ENCODE measurements at regions not wholly inside any gene's neighbourhood (a gene's known extent, or its start where the extent isn't known, plus 50 kb on each side); places are given as distances from the start of the nearest gene placed in this dataset.
"Not testable (repeated sequence)": the region's sequence is repeated elsewhere in the genome, so short reads cannot be mapped to it uniquely, and the experiment has no call there.

DNA sequence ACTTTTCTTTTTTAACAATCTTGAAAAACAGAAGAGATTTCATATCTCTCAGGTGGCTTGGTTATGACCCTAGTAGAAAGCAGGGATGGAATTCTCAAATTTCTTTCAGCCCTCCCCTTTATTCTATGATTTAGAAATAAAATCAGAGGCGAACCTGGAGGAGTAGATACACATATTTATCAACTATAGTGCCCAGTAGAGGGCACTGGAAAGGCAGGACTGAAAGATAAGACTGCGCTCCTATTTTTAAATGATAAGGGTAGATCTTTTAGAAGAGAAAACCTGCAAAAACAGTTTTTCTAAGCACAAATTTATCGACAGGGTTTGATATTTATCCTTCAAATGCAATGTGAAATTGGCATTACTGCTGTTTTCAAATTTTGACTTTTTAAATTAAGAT lies 1296.6 kb downstream of the EPHA7 start:
- no peak for DNase-seq

DNA sequence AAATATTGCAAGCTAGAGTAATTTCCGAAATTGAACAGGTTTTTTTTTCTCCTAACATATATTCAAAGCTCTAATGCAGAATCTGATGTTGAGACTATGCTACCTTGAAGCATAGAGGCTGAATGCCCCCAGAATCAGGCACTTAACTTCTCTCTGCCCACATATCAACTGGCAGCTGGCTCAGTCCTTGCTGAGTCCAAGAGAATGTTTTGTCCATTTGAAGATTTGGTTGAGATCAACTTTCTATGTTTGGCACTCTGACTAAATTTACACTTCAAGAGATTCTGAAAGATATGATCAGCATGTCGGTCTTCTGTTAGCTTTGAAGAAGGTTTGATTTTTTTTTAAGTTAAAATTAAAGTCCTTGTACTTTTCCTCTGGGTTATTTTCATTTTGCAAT lies 1298.1 kb downstream of the EPHA7 start:
- DNase-seq = no peak

DNA sequence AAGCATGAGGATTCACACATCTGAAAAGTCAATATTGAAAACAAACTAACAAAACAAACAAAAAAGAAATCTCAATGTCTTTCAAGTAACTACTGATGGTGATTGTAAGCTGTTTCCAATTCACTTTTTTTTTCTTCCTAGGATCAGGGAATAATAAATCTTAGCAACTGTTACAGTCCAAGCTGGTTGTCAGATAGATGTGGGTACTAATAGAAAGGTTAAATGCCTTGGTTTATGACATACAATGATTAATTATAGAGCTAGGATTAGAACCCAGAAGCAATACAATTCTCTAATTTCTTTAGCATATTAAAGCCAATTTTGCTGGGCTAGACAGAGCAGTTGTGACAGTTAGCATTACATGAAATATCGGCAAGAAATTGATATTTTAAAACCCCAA lies 1301.6 kb downstream of the EPHA7 start:
- no peak for DNase-seq

DNA sequence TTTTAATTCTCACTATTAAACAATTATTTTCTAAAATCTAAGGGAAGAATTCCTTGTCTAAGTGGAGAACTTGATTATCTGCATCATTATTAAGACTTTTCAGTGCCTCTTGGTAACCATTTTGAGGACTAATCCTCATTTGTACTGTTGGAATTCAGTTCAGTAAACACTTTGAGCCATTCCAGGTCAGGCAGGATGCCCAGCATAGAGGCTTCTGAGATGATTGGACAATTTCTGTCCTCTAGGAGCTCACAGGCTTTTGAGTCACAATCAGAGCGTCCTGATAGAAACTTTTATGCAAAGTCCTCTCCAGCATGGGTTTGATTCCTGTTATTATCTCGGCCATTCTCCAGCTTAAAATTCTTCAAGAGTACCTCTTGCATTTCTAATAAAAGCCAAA lies 1304.6 kb downstream of the EPHA7 start:
- DNase-seq = no peak

DNA sequence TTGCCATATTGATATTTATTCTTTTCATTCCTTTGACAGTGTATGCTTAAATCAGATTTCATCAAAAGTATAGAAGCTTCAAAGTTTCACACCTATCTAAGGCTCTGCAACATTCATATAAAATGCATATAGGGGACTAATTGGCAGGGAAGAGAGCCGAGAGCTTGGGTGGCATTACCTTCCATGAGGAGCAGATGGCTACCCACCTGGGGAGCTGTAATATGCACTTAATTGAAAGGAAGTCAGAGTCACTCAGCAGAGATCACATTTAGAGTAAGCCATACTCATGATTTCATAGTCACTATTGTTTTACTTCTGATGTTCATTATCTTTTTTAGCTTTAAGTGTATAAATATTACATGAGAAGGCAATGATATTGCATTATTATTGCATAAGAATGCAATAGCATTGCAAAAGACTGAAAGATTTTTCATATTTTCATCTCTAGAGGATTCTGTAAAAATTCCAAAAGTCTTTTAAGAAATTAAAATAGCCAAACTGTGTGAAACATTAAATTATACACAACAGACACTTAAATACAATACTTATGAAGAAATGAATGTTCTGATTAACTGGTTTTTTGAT lies 1305.2 kb downstream of the EPHA7 start:
- no peak for DNase-seq

DNA sequence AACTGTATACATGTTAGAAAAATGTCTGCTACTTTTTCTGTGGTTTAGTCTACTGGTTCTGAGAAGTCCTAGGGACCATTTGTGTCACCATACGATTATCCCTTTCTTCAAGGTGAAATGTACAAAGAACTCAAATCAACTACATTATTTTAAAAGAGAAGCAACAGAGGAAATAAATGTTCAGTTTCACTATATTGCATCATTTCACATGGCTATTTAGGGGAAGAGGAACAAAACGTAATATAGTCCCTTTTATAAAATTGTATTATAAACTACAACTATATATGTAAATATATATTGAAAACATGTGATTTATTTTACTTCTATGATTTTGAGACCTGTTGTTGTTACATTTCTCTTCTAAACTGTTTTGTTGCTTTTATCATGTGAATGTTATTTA lies 1308.0 kb downstream of the EPHA7 start:
- DNase-seq = no peak

DNA sequence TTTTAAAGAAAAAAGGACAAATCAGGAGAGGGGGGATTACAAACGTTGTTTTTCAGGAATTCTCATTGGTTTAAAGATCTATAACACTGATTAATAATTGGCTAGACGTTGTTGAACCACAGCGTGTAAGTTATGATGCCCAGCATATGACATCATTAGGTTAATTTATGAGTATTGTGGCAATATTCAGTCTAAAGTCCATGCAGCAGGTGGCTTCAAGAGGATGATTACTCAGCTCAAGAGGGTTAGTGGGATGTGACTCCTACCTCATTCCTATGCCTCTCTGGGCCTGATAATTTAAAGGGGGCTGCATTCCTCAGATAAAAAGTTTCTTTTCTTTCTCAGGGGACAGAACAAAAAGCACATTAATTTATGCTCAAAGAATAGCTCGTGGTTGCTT lies 1309.0 kb downstream of the EPHA7 start:
- no peak for DNase-seq

DNA sequence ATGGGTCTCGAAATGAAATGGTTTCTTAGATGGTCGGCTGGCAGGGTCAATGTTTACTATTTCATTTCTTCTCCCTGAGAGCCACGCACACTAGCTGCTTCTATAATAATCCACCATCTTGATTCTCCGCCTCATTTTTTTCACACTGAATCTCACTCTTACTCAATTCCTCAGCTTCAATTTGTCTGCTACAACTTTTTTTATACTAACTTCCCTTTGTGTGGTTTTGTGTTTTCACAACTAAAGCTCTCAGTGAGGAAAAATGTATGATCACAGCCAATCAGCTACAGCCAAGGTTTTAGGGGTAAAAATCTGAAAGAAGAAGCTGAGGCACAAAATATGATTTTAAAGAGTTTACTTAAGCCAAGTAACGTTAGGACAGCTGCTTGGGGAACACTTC lies 1309.4 kb downstream of the EPHA7 start:
- DNase-seq = no peak

DNA sequence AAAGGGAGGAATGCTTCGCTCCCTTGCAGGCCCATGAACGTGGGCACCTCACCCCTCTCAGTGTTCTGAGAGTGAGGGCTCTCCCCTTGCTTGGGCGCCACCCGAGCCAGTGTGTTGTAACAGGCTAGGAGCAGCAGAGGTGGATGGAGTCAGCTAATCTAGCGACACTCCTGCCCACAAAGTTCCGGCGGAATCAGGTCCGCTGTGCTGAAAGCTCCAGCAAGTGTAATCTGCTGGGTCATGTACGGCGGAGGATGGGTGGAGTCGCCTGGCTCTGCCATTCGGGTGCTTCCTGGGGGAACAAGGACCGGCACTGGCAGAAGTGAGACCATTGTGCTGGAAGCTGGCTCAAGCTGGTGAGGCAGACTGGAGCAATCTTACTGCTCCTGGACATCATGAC lies 1310.1 kb downstream of the EPHA7 start:
- DNase-seq = no peak

DNA sequence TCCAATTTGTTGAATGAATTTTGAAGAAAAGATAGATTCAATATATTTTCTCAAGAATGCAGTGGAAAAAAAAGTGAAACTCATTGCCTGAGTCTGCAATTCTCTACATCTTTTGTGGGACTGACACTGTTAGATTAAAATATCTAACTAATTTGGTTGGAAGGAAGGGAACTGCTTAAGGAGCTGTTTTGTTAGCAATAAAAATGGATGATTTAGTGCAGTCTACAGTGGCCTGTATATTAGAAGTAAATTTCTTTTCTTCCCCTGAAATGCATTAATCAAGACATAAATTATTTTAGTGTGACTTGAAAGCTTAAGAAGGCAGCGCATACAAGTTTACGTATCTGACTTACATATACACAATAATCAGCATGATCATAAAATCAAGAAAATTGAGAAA lies 1332.6 kb downstream of the EPHA7 start:
- no peak for DNase-seq

DNA sequence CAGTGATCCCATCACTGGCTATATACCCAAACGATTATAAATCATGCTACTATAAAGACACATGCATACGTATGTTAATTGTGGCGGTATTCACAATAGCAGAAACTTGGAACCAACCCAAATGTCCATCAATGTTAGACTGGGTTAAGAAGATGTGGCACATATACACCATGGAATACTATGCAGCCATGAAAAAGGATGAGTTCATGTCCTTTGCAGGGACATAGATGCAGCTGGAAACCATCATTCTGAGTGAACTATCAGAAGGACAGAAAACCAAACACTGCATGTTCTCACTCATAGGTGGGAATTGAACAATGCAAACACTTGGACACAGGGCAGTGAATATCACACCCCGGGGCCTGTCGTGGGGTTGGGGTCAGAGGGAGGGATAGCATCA lies 1335.4 kb downstream of the EPHA7 start:
- DNase-seq = not testable (repeated sequence)

DNA sequence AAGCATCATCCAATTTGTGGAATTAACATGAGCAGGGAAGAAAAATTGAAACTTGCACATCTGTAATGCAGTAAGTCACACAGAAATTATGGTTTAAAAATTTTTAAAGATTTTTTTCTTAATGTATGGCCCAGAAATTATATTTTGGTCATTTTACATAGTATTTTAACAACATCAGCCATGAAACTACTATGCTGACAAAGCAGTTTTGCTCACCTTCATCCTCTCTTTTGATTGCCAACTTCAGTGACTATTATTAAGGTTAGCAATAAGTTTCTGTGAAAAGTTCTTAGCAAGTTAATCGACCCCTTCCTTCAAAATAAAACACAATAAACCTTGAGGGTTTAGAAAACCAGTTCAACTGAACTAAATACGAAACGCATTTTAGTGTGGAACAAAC lies 1347.0 kb downstream of the EPHA7 start:
- DNase-seq = no peak

DNA sequence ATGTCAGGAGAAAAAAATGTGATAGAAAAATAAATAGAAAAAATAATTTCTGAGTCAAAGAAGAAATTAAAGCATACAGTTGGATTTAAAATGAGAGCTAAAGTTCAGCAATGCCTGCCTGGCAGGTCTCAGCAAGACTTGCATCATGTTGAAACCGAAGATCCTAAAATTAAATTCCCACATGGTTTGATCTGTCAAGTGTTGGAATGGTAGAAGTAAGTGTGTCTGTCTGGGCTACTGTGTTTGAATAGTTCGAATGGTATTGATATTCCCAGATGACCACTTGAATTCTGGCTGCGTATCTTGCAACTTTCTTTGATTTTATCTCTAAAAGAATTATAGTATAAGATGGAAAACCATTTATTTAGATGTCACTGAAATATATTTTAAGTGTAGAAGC lies 1349.6 kb downstream of the EPHA7 start:
- DNase-seq = no peak

DNA sequence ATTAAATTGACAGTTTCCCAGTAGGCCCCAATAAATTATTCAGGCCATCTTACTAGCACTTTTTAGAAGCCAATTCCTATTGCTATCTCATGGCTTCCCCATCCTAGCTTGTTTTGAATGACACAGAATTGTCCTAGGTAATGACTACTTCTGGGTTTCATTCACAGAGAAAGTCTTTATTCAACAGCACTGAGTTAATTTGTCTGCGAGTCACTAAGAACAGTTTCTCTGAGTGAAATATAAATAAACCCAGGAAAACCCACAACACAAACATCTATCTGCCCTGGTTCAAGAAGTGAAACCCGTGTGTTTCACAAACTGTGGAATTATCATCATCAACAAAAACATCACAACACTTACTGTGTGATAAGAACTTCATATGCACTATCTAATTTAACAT lies 1366.8 kb downstream of the EPHA7 start:
- DNase-seq = no peak

DNA sequence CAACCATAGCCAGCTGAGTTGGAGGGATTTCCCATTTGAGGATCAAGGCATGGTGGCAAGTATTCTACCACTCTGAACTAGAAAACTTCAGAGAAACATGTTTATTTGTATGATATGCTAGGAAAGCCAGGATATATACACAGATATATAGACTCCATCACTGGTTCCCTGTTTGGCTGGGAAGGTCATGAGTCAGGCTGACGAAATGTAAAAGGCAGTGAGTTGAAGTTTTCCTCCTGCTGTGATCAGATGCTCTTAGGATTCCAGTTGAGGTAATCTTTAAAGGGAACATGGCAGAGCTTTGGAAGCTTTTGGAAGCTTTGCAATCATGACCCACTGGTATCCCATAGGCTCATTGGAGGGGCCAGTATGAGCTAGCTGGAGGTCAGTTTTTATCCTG lies 1369.1 kb downstream of the EPHA7 start:
- DNase-seq = no peak

DNA sequence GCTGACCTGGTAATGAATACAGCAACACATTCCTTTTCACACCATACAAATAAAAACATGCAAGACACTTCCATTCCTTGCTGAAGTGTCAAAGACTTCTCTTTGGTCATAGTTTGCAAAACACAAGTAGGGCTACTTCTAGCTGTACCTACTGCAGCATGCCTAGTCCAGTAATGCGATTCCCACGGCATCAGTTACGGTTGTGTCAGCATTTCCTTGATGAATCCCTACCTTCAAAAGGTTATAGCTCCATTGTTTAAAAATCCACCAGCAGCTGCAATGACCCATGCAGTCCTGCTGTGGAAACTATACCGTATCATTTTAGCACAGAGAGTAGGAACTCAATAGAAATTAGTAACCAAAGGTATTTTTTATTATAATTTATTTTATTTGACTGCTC lies 1371.5 kb downstream of the EPHA7 start:
- DNase-seq = no peak

DNA sequence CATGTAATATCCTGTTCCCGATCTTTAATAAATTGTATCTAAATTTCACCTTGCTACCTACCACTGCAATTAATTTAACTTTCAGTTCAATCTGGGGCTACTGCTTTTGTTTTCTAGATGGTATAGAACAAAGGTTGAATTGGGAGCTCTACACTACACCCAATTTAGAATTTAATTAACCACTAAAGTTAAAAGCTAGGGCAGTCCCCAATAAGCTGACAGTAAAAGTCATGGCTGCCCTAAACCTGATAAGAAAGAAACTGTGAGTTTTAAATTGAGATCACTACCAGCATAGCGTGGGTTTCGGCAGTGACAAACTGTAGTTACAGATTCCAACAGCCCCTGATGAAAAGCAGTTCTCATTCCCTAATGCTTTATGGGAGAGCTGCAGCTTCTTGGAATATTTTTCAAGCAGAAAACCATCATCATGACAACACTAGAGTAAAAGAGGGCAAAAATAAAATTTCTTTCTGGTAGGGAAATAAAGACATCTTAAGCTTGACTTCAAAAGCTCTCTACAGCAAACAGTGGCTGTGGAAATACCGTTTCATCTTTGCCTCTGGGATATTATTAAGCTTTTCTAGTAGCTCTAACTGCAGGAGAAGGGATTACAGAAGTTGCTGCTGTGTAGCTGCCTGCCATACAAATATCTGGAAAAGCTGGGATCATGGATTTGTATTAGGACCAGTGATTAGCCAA lies 1372.1 kb downstream of the EPHA7 start:
- DNase-seq = no peak

DNA sequence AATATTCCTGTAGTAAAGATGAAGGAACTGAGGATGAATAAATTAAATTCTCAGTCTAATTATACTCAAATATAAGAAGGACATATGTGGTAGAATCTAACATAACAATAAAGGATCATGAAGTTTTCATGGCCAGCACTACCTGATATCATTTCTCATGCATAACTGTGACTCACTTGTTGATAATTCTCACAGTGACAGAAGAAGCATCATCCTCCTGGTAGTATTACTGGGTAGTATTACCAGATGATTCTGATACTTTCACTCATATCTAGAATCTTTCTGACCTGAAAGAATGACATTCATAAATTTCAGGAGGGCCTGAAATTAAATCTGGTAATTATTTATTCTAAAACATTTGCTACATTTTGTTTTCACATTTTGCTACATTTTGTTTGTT lies 1375.0 kb downstream of the EPHA7 start:
- DNase-seq = no peak

DNA sequence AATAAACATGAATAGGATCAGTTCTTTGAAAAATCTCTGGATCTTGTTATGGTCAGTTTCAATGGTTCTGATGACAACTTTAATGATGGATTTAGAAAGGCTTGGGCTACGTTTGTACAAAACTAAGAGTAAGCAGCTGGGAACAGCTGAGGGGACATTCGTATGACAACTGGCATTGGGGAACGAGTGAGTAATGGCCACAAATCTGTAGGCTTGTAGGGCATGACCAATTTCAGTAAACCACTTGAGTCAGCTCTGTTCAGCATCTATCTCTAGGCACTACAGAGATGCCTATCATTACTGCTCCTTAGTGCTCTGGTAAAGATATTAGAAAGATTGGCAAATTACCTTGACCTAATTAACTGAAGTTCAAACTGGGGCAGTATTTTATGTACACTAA lies 1375.6 kb downstream of the EPHA7 start:
- no peak for DNase-seq

DNA sequence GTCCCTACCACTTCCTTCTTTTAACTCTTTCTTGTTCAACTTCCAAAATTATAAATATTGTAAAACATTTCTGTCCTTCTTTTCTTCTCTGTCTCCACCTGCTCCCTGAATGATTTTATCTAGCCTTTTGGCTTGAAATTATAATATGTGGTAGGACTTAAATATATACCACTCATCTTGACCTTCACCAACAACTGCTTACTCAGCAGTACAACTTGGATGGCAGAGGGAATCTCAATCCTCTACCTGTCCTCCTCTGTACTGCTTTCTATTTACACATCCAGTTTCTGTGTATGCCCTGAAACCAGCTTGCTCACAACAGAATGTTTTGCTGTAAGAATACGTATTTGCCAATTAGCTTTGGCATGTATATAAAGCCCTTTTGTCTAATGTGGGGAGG lies 1392.5 kb downstream of the EPHA7 start:
- DNase-seq = no peak

DNA sequence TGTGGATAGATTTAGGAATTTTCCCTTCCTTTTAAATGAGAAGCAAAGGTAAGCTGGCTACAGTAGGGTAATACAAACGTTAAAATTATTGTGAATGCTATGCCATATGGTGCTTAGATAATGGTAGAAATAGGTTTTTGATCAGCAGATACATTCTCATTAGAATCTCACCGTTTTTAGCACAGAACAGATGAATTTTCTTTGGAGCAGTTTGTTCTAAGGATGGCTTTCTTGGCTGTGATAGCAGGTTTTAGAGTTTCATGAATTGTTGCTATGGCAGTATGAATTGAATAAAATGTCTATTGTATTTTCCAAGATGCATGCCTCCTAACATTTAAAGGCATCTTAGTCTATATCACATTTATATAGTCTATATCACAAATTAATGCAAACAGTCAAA lies 1394.5 kb downstream of the EPHA7 start:
- DNase-seq = no peak

DNA sequence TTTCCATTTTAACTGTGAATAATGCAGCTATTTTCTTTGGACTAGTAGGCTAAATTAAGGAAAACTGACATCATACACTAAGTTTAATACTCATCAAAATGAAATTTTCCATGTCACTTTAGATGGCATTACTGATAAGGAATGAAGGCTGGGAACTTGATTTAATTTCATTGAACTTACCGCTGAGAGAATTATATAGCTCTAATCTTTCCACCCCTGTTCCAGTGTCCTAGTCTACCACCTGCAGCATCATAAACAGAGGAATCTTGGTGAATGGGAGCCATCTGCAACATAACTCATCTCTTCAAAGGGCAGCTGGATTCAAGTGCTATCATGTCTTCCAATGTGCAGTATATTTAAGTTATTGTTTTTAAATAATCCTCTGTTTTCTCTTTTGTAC lies 1395.2 kb downstream of the EPHA7 start:
- no peak for DNase-seq

DNA sequence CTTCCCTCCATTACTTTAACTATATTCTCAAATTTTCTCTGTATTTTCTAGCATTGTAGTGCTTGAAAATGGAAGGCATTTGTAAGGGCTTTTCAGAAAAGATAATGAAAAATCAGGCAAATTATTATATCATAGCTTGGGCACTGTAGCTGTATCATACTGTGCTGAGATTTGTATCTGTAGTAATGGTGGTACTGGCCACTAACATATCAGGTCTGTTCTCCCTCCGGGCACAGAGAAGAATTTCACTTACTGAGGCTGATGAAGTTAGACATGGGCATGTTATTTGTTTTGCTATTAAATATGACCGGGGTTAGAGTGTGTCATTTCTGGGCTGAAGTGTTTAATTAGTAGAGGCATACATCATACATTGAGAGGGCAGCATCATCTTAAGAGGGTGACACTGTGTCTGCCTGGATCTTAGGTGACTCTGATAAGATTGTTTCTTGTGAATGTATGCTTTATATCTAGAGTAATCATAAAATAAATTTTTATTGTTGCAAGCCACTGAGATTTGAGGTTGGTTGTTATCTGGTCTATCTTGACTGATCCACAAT lies 1395.9 kb downstream of the EPHA7 start:
- no peak for DNase-seq

DNA sequence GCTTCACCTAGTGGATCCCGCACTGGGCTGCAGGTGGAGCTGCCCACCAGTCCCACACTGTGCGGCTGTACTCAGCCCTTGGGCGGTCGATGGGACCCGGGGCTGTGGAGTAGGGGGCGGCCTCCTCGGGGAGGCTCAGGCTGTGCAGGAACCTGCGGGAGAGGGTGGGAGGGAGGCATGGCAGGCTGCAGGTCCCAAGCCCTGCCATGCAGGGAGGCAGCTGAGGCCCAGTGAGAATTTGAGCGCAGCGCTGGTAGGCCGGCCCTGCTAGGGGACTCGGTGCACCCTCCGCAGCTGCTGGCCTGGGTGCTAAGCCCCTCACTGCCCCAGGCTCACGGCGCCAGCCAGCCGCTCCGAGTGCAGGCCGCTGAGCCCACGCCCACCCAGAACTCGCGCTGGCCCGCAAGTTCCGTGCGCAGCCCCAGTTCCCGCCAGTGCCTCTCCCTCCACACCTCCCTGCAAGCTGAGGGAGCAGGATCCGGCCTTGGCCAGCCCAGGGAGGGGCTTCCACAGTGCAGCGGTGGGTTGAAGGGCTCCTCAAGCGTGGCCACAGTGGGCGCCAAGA lies 1407.6 kb downstream of the EPHA7 start:
- DNase-seq = no peak

Measured in activated CD8-positive, alpha-beta memory T cell treated with anti-CD3 and anti-CD28 coated beads for 24 hours (primary cell).